ENCODE measurements at regions not wholly inside any gene's neighbourhood (a gene's known extent, or its start where the extent isn't known, plus 50 kb on each side); places are given as distances from the start of the nearest gene placed in this dataset.

- TF ChIP-seq CTCF (IDR thresholded peaks at IDR 0.05) (no peak), POLR2A (IDR thresholded peaks at IDR 0.05) (no peak), EP300 (IDR thresholded peaks at IDR 0.05; ENCODE audit: low read depth) (no peak)
Observed at GRCh38 chr9:126205845-126206498, 120.7 kb upstream of the MVB12B start.
